CD4-positive, alpha-beta T cell treated with Interleukin-21 for 1 hour (primary cell): ENCODE measurements at regions not wholly inside any gene's neighbourhood (a gene's known extent, or its start where the extent isn't known, plus 50 kb on each side); places are given as distances from the start of the nearest gene placed in this dataset.
"Not testable (repeated sequence)": the region's sequence is repeated elsewhere in the genome, so short reads cannot be mapped to it uniquely, and the experiment has no call there.

Experiments
- DNase-seq: peaks from one replicate; pipeline ENCODE4 v3.0.0-alpha.2; 2020

- DNase-seq, result no peak
Observed at GRCh38 chr18:67455890-67456501, 60.5 kb downstream of the DSEL start.

GRCh38 chr18:67453901-67454300 lies 62.6 kb downstream of the DSEL start:
- no peak for DNase-seq

- DNase-seq, result no peak
Observed at GRCh38 chr18:67451960-67452359, 64.6 kb downstream of the DSEL start.

GRCh38 chr18:67451101-67451500 lies 65.4 kb downstream of the DSEL start:
- peak; percentile 27 for DNase-seq

GRCh38 chr18:67433971-67434370 lies 82.5 kb downstream of the DSEL start:
- no peak for DNase-seq

- DNase-seq, result no peak
Observed at GRCh38 chr18:67432806-67433205, 83.7 kb downstream of the DSEL start.

- DNase-seq, result no peak
Observed at GRCh38 chr18:67428805-67429204, 87.7 kb downstream of the DSEL start.

GRCh38 chr18:67428158-67428557 lies 88.4 kb downstream of the DSEL start:
- DNase-seq, result no peak

- no peak for DNase-seq
Observed at GRCh38 chr18:67426486-67426885, 90.0 kb downstream of the DSEL start.

GRCh38 chr18:67425672-67426071 lies 90.8 kb downstream of the DSEL start:
- DNase-seq, result no peak

- DNase-seq, result no peak
Observed at GRCh38 chr18:67421651-67422050, 94.9 kb downstream of the DSEL start.

GRCh38 chr18:67417864-67418523 lies 98.5 kb downstream of the DSEL start:
- peak; percentile 54 for DNase-seq

GRCh38 chr18:67411116-67411515 lies 105.4 kb downstream of the DSEL start:
- DNase-seq, result no peak

- DNase-seq, result no peak
Observed at GRCh38 chr18:67410075-67411070, 106.1 kb downstream of the DSEL start.

- DNase-seq, result no peak
Observed at GRCh38 chr18:67408240-67408639, 108.3 kb downstream of the DSEL start.

GRCh38 chr18:67406714-67407113 lies 109.8 kb downstream of the DSEL start:
- DNase-seq, result no peak

GRCh38 chr18:67402543-67402942 lies 114.0 kb downstream of the DSEL start:
- no peak for DNase-seq

- no peak for DNase-seq
Observed at GRCh38 chr18:67400502-67401117, 115.9 kb downstream of the DSEL start.

GRCh38 chr18:67386032-67386431 lies 130.5 kb downstream of the DSEL start:
- DNase-seq, result no peak

- no peak for DNase-seq
Observed at GRCh38 chr18:67385455-67385854, 131.1 kb downstream of the DSEL start.

GRCh38 chr18:67384057-67384456 lies 132.5 kb downstream of the DSEL start:
- DNase-seq, result not testable (repeated sequence)

GRCh38 chr18:67381608-67382150 lies 134.8 kb downstream of the DSEL start:
- no peak for DNase-seq

- DNase-seq, result no peak
Observed at GRCh38 chr18:67380867-67381266, 135.7 kb downstream of the DSEL start.
